Hippocampal formation (tissue), 2 donors: ENCODE measurements at regions not wholly inside any gene's neighbourhood (a gene's known extent, or its start where the extent isn't known, plus 50 kb on each side); places are given as distances from the start of the nearest gene placed in this dataset.
"Not testable (repeated sequence)": the region's sequence is repeated elsewhere in the genome, so short reads cannot be mapped to it uniquely, and the experiment has no call there.

Source experiments
- DNase-seq, 2 donors: peaks; one replicate each; lab custom pipeline; 2025; lab: John Stamatoyannopoulos, UW

DNA sequence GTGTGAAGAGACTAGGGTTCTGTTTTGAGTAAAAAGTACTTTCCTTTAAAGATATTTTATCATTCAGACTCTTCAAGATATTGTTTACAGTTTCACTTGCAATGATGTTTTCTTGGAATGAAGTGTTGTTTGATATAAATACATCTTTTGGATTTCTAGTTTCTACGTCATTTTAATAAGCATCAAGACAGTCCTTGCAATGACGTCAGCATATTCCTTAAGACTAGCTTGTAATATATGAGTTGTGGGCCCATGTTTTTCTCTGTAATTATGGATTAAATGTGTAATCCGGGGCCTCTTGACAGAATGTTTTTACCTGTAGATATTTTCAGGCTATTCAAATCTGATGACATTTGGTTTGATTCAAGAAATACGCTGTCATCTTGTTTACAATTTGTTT lies 66.1 kb downstream of the RBMX2 start:
- no peak for DNase-seq

DNA sequence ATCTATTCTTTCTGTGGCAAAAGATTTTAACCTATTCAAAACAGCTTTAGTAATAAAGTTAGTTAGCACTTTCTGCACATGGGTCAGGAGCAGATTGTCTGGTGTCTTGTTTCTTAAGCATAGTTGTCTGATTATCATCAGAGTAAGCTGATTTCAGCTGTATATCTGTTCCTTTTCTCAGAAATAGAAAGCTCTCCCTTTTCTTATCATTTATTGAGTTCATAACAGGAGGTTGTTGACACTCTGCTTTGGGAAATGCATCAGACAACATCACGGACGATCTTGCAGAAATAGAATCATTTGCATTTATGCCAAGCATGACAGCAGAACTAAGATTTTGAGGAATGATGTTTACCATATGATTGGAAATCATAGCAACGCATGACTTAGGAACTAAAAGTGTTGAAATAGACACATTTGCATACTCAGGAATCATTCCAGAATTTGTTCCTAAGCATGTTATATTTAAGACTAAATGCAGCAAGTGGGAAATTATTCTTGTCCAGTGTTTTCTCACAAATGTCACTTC lies 66.7 kb downstream of the RBMX2 start:
- no peak for DNase-seq

DNA sequence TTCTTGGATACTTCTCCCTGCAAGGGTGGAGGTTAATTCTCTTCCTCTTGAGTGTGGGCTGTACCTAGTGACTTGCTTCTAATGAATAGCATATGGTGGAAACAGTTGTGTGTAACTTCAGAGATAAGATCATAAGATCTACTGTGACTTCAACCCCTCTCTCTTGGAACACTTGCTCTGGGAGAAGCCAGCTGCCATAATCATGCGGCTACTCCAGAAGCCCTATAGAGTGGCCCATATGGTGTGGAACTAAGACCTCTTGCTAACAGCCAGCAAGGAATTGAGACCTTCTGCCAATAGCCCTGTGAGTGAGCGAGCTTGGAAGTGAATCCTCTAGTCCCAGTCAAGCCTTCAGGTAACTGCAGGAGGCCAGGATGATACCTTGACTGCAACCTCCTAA lies 81.1 kb downstream of the RBMX2 start:
- DNase-seq = no peak

DNA sequence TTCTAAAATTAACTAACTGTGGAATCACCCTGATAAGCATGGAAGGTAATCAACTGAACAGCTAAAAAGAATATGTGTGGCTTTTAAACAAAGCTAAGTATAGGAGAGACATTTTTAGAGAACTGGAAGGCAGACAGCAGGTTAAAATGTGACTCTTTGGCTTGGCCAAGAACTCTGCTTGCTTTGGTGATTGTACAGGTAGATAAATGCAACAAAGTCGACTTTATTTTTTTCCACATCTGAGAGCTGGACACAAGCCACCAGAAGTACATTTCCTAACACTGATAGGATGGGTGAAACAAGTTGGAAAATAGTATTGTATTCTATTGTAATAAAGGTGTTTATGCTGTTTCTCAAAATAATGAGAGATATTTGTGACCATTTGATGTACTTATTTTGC lies 84.1 kb downstream of the RBMX2 start:
- no peak for DNase-seq

DNA sequence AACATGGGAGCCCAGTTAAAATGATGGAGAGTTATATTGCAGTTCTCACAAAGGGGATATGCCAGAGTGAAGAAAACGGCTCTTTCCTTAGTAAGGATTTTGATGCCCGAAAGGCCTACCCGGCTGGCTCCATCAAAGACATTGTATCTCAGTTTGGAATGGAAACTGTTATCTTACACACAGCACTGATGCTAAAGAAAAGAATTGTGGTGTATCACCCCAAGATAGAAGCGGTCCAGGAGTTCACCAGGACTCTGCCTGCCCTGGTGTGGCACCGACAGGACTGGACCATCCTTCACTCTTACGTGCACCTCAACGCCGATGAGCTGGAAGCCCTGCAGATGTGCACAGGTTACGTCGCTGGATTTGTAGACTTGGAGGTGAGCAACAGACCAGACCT lies 93.7 kb downstream of the RBMX2 start:
- DNase-seq = not testable (repeated sequence)

DNA sequence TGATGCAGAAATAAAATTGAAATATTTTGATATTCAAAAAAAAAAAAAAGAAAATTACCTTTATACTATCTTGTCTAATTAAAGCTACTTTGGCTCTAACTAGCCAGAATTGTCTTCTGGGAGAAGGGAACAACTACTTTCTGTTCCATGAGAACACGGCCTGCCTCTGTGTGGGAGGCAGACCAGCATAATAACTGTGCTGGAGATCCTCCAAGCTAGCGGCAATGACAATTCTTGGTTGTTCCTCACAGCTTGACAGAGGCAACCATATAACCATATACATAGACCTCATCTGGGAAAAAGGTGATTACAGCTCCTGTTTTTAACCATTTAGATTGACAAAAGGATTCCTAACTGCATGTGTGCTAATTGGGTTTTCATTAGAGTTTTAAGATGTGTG lies 95.7 kb downstream of the RBMX2 start:
- peak; percentile 51 to 82 for DNase-seq

DNA sequence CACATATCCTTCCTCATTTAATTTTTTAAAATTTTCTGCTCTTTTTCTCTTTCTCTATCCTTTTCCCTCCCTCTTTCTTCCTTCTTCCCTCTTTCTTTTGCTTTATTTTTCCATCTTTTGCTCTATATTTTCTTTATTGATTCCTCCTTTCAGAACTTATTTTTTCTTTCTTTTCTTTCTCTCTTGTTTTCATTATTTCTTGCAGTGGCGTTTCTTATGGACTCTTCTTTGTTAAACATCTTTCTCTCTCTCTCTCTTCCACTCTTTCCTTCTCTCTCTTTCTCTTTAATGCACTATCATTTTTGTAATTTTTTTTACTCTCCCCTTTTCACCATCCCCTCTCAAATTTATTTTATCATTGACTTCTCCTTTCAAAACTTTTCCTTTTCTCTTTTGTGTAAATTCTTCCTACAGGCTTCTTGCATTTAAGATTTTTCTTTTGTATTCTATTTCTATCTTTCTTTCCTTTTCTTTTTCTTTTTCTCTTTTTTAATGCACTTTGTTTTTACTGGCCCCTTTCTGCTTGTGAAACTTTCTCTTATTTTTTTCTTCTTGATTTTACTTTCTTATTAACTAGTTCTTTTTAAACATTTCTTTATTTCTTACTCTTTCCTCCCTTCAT lies 97.0 kb downstream of the RBMX2 start:
- DNase-seq = no peak

DNA sequence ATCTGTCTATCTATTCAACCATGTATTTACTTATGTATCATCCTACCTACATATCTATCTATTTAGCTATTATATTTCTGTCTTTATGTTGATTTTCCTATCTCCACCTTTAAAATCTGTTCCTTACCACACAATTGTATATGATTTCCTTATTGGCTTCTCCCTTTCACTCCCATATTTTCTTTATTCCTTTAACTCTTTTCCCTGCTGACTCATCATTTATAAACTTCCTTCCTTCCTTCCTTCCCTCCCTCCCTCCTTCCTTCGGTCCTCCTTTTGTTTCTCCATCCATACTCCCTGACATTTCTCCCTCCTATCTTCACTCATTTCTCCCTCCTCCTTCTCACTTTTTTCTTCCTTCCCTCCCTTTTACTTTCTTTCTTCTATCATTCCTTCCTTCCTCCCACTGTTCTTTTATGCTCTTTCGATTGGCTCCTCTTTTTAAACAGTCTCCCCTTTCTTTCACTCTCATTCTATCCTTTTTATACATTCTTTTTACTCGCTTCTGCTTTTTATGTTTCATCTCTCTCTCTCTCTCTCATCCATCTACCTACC lies 100.3 kb downstream of the RBMX2 start:
- DNase-seq = no peak

DNA sequence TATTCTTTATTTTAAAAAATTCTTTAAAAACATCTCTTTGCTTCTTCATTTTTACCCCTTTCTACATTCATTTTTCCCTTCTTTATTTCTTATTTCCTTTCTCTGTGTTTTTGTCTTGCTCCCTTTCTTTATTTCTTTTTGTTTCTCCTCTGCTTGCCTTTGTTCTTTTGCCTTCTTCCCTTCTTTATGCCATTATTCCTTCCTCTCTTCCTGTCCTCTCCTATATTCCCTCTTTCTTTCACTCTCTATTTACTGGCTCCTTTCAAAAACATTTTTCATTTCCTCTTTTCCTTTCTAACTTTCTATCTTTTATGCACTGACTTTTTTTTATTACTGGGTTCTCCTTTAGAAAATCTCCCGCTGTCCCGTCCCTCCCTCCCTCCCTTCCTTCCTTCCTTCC lies 102.2 kb downstream of the RBMX2 start:
- no peak for DNase-seq

DNA sequence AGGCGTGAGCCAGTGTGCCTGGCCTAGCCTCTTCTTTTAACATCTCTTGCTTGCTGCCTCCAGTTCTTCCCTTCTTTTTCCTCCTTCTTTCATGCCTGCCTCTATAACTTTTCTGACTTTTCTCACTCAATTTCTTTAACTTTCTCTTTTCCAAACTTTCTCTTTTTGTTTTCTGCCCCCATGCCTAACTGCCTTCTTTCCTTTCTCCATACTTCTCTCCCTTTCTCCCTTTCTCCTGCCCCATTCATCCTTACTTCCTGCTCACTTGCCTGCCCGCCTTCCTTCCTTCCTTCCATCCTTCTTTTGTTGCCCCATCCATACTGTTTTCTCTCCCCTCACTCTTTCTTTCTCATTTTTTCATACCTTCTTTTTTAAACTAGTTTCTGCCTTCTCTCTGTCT lies 105.2 kb downstream of the RBMX2 start:
- no peak for DNase-seq

DNA sequence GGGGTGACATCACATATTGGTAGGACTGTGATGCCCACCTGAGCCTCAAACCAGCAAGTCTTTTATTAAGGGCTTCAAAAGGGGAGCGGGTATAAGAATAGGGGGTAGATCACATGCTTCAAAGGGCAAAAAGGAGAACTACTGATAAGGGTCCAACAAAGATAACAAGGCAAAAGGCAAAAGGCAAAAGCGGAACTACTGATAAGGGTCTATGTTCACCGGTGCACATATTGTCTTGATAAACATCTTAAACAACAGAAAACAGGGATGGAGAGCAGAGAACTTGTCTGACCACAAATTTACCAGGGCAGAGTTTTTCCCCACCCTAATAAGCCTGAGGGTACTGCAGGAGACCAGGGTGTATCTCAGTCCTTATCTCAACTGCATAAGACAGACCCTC lies 110.7 kb downstream of the RBMX2 start:
- not testable (repeated sequence) for DNase-seq

DNA sequence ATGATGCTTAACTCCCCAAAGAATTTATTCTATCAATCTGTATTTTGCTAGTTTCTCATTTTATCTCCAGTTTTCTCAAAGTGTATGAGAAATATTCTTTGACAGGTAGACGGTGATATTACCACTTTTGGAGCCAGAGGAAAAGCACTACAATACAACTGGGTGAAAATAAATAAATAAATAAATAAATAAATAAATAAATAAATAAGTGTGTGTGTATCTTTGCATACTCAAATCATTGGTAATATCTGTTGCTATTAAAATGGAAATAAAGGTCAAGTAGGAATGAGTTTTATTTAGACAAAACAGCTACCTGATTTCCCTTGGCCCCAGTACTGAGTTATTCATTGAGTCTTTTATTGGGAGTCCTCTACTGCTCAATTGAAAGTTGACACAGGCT lies 114.3 kb downstream of the RBMX2 start:
- no peak for DNase-seq

DNA sequence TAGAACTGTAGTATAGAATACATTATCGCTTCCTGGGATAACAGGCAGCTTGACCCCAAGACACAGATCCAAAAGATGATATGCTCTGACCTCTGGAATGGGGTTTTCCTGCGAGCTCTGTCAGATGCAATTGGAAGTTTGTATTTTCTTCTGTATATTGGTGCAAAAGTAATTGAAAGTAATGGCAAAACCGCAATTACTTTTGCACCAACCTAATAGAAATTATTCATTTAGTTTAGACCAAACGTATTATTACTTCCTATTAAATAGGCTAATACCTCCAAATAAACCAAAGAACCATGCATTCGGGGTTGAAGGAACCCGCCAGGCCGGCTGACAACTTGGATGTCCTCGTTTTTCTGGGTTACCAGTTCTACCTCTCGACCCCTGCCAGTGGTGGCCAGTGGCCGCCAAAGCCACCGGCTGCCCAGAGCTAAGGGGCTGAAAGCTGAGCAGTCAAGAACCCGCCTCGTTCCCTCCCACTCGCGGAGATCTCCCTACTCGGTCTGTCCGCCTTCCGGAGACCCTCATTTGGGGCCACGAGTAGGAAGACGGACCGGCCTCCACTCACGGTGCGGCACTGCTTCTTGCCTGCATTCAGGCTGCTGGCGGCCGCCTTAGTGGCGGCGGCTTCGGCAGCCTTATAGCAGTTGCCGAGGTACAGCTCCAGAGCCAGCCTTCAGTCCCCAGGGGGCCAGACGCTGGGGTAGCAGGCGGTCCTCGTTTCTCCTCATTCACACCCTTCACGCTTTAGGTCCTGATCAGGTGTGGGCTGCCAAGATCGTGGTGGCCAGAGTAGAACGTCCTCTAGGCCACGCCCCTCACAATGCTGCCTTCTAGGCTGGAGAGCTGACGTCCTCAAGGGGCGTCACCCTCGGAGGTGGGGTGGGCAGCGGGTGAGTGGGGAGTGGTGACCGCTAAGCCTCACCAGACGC lies 121.9 kb downstream of the RBMX2 start:
- peak in 1 of 2 donors; percentile 18 for DNase-seq

DNA sequence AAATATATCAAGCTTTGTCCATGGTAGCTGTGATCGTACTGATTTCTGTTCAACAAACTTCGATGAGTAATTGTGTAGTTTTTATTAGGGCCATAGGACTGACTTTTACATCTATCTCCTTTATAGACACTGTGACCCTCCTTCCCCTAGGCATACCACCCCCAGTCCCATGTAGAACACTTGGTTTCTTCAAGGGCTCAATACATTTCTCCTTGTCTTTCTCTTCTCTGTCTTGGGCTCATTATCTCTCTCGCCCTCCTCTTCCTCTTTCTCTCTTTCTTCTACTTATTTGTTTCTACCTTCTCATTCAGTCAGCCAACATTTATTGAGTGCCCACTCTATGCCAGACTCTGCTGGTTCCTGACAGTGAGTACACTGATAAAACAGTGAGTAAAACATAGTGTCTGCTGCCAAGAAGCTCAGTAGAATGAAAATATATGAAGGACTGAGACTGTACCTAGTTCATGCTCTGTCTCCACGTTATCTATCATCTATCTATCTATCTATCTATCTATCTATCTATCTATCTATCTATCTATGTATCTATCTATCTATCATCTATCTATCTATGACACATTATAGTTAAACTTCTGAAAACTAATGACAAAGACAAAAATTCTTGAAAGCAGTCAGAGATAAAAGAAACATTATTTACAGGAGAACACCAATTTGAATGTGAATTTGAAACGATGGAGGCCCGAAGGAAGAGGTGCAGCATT lies 122.8 kb downstream of the RBMX2 start:
- no peak for DNase-seq

DNA sequence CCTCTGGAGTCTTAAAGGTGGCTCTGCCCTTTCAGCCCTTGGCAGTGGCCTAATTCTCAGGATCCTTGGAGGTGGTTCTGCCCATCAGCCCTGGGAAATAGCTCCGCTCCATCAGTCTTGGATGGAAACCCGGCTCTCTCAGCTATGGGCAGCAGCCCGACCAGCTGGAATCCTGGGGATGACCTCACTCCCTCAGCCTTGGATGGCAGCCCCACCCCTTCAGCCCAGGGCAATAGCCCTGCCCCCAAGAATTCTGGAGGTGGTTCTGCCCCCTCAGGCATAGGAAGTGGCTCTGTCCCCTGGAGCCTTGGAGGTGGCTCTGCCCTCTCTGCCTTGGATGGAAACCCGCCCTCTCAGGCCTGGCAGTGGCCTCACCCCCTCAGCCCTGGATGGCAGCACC lies 127.7 kb downstream of the RBMX2 start:
- DNase-seq = no peak

DNA sequence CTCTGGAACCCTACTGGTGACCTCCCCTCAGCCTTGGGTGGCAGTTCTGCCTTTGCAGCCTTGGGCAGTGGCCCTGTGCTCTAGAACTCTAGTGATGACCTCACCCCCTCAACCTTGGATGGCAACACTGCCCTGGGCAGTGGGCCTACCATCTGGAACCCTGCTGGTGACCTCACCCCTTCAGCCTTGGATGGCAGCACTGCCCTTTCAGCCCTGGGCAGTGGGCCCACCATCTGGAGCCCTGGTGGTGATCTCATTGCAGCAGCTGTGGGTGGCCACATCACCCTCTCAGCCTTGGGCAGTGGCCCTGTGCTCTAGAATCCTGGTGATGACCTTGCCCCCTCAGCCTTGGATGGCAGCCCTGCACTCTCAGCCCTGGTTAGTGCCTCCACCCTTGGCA lies 129.3 kb downstream of the RBMX2 start:
- no peak for DNase-seq

DNA sequence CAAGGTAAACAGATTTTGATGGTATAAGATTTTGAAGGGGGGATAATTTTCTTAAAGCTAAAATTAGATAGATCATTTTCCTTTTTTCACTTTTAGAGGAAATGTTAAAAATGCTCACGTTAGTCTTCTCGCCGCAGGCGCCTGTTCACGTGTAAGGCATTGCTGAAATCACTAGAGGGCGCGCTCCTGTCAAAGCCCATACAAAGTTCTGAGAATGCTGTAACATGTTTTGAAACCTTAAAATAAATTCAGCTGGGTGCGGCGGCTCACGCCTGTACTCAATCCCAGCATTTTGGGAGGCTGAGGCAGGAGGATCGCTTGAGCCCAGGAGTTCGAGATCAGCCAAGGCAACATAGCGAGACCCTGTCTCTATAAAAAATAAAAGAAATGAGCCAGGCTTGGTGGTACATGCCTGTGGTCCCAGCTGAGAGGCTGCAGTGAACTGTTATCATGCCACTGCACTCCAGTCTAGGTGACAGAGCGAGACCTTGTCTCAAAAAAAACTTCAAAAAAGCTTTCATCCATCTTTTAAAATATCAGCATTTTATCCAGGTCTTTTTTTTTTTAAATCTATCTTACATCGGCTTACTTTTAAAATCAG lies 138.0 kb downstream of the RBMX2 start:
- DNase-seq = peak; percentile 5 to 29

DNA sequence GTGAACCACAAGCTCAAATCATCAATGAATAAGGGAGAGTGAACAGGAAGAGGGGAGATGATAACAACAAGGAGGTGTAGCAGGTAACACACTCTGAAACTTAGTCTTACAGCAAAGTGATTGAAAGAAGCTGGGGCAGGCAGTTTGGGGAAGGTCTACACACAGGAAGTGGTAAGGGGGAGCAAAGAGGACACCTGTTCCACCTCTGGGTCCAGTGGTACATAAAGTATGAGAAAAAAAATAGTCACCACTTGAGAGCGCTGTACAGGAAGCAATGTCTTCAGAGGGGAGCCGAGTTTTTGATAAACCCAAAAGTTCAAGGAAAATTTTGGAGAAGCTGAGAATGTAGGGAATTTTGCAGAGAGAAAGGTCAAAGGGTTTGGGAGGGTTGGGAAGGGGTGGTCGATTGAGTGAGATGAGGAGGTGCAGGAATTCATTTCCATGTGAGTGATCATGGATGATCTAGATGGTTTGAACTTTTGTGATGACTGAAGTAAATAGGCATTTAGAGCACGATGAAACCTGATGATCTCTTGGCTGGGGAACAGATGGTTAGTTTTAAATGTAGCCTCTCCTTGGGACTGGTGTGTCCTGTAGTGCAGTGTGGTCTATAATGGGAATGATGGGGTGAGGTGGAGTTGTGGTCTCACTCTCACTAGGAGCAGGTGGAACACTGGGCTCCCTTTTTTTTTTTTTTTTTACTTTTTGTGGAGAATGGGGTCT lies 142.0 kb downstream of the RBMX2 start:
- DNase-seq = no peak

DNA sequence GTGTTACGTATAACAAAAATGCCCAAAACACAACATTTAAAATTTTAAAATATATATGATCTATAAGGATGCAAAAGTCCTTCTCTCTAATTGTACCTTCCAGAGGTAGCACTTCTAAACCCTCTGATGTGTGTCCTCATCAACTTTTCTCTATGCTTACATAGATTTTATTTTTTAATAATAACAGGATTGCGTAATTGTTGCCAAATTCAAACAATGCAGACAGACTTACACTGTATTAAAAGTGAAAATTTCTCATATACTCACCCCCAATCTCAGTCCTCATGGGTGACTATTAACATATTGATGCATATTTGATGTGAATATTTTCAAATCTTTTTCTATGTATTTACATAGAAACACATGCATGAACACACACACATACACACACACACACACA lies 144.0 kb downstream of the RBMX2 start:
- no peak for DNase-seq

DNA sequence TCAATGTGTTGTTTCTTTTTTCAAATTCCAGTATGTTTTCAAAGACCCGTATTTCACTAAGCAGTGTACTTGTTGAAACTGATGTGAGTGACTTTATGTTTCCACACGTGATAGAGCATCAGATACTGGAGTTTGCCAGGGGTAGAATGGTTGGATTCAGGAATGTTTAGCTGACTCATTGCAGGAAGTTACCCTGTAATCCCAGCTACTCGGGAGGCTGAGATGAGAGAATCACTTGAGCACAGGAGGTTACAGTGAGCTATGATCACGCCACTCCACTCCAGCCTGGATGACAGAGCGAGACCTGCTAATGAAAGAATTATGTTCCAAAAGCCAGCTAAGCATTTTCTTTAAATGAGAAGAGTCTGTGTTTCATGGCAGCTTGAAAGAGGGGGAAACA lies 147.6 kb downstream of the RBMX2 start:
- DNase-seq = not testable (repeated sequence)

DNA sequence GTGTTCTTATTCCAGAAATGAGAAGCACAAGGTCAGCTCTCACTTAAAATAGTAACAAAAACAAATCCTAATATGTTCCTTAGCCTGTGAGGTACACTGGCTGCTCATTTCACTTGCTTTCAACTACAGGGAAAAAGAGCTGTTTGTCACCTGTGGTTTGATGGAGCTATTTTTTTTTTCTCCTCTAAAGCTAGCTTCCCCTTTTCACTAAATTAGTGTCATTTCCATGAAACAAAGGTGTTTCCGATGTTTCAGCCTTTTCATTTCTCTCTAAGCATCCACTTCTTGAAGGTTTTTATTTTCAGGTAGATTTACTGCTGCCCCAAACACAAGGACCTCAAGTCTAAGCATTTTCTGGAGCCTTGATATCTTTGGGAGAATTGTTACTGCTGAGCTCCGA lies 148.6 kb downstream of the RBMX2 start:
- no peak for DNase-seq
